GM23248 (cell line): ENCODE measurements at regions not wholly inside any gene's neighbourhood (a gene's known extent, or its start where the extent isn't known, plus 50 kb on each side); places are given as distances from the start of the nearest gene placed in this dataset.
A peak's percentile ranks its signal among the peaks of the same experiment; 100 is the strongest.

Experiments used
- DNase-seq: peaks from one replicate; pipeline ENCODE4 v3.0.0-alpha.2; 2015
- H2AFZ ChIP-seq: fragments of 200-600 bp; sonication (generic); 2 replicates; pipeline ENCODE4 v1.6.1; 2016; ENCODE audit warnings: antibody characterized with exemption
- H3F3A ChIP-seq: fragments of 200-600 bp; sonication (generic); 2 replicates; pipeline ENCODE4 v1.6.1; 2016; ENCODE audit warnings: mild to moderate bottlenecking, antibody characterized with exemption, mixed run types; ENCODE audit not compliant: insufficient read depth
- H3K27ac ChIP-seq: fragments of 200-600 bp; sonication (generic); 2 replicates; pipeline ENCODE4 v1.5.1; 2016; ENCODE audit warnings: mild to moderate bottlenecking
- H3K27me3 ChIP-seq: fragments of 200-600 bp; sonication (generic); replicated peaks from 2 replicates; pipeline ENCODE4 v1.6.1; 2016; ENCODE audit warnings: mild to moderate bottlenecking; ENCODE audit not compliant: insufficient read depth
- H3K36me3 ChIP-seq: fragments of 200-600 bp; sonication (generic); 2 replicates; pipeline ENCODE4 v1.6.1; 2016; ENCODE audit warnings: low read depth, mild to moderate bottlenecking
- H3K4me1 ChIP-seq: fragments of 200-600 bp; sonication (generic); 2 replicates; pipeline ENCODE4 v1.6.1; 2016; ENCODE audit warnings: mild to moderate bottlenecking; ENCODE audit not compliant: insufficient read depth
- H3K4me2 ChIP-seq: fragments of 200-600 bp; sonication (generic); one replicate; pipeline ENCODE4 v1.6.1; 2016; ENCODE audit warnings: mild to moderate bottlenecking; ENCODE audit not compliant: unreplicated experiment
- H3K4me3 ChIP-seq: fragments of 200-600 bp; sonication (generic); 2 replicates; pipeline ENCODE4 v1.5.1; 2016; ENCODE audit warnings: mild to moderate bottlenecking
- H3K79me2 ChIP-seq: fragments of 200-600 bp; sonication (generic); 2 replicates; pipeline ENCODE4 v1.6.1; 2016; ENCODE audit warnings: mild to moderate bottlenecking; ENCODE audit not compliant: insufficient read depth
- H3K9ac ChIP-seq: fragments of 200-600 bp; sonication (generic); 2 replicates; pipeline ENCODE4 v1.6.1; 2016; ENCODE audit warnings: mild to moderate bottlenecking
- H3K9me2 ChIP-seq: fragments of 200-600 bp; sonication (generic); 2 replicates; pipeline ENCODE4 v1.6.1; 2016; ENCODE audit warnings: mixed run types, mild to moderate bottlenecking, moderate library complexity; ENCODE audit not compliant: insufficient read depth
- H3K9me3 ChIP-seq: fragments of 200-600 bp; sonication (generic); one replicate; pipeline ENCODE4 v1.6.1; 2017; ENCODE audit warnings: low read depth
- H4K20me1 ChIP-seq: fragments of 200-600 bp; sonication (generic); 2 replicates; pipeline ENCODE4 v1.6.0; 2016; ENCODE audit not compliant: insufficient read depth
- EZH2 ChIP-seq: fragments of 200-600 bp; sonication (generic); IDR thresholded peaks from 2 replicates; pipeline ENCODE4 v1.6.1; 2018; ENCODE audit warnings: antibody characterized with exemption, mild to moderate bottlenecking; ENCODE audit not compliant: insufficient read depth, poor library complexity, severe bottlenecking
- EZH2phosphoT487 ChIP-seq: fragments of 200-600 bp; sonication (generic); IDR thresholded peaks from 2 replicates; pipeline ENCODE4 v1.6.1; 2018; ENCODE audit warnings: antibody characterized with exemption, moderate library complexity, mild to moderate bottlenecking, low read depth; ENCODE audit not compliant: insufficient read depth
- WGBS, 2 experiments: methylation state at CpG; one replicate each; pipeline ENCODE4 v1.1.6; 2015 to 2017; ENCODE audit warnings: low lambda C conversion rate in 2 of 2, low coverage in 1 of 2; ENCODE audit errors: missing lambda C conversion rate in 2 of 2; 5-methylcytosine and 5-hydroxymethylcytosine counted together
- in situ Hi-C: fragments of 300-500 bp; cut with MboI; formaldehyde crosslinking; loops from 2 replicates; pipeline ENCODE4 v1.15.0; 2020

- WGBS, 2 experiments: 2 to 6% methylated on average over 3 of the region's 3 CpGs
- peak overlapping the region; percentile 12 for H3K4me2 ChIP-seq
Measured at GRCh38 chr6:9467741-9468140, 947.1 kb downstream of the TFAP2A start.

GRCh38 chr6:9464583-9464982, 950.3 kb downstream of the TFAP2A start:
- no peak for DNase-seq
- Histone ChIP-seq H3K27ac (no peak overlapping the region), H3K4me3 (no peak overlapping the region), H3K27me3 (no peaks in the 10 kb centered on the region), H3K36me3 (no peaks in the 10 kb centered on the region), H3K4me2 (no peak overlapping the region), H3F3A (peaks cover 11% of the 10 kb centered on the region), H3K9me2 (no peaks in the 10 kb centered on the region), H2AFZ (no peak overlapping the region), H3K9ac (no peak overlapping the region), H4K20me1 (no peaks in the 10 kb centered on the region), H3K79me2 (no peaks in the 10 kb centered on the region), H3K9me3 (no peaks in the 10 kb centered on the region), H3K4me1 (peaks cover 13% of the 10 kb centered on the region)
- TF ChIP-seq EZH2phosphoT487: no peak
- in situ Hi-C loops: no loop called here
- 86 to 93% methylated on average over 2 of the region's 2 CpGs for WGBS, 2 experiments

More at GRCh38 chr6:9467741-9468140, 947.1 kb downstream of the TFAP2A start:
- in situ Hi-C loops: no loop called here
- H3K79me2 ChIP-seq: no peaks in the 10 kb centered on the region
- peak overlapping the region; percentile 44; the same call in 1 of the 2 replicates for H2AFZ ChIP-seq
- H3K27ac ChIP-seq: peak overlapping the region; percentile 29
- no peak overlapping the region for H3K9ac ChIP-seq
- peaks cover 11% of the 10 kb centered on the region for H3F3A ChIP-seq
- peak; percentile 85 for DNase-seq
- H3K4me1 ChIP-seq: peaks cover 13% of the 10 kb centered on the region
- no peaks in the 10 kb centered on the region for H3K9me3 ChIP-seq
- no peaks in the 10 kb centered on the region for H3K9me2 ChIP-seq
- no peak overlapping the region for H3K4me3 ChIP-seq
- no peaks in the 10 kb centered on the region for H3K27me3 ChIP-seq
- no peaks in the 10 kb centered on the region for H4K20me1 ChIP-seq
- H3K36me3 ChIP-seq: no peaks in the 10 kb centered on the region
- no peak for TF ChIP-seq EZH2
- TF ChIP-seq EZH2phosphoT487: no peak

- H4K20me1 ChIP-seq: no peaks in the 10 kb centered on the region
- DNase-seq: peak; percentile 36
- in situ Hi-C loops: no loop called here
Measured at GRCh38 chr6:9463311-9463710, 951.6 kb downstream of the TFAP2A start.

GRCh38 chr6:9461188-9461587, 953.7 kb downstream of the TFAP2A start:
- Histone ChIP-seq H3K9ac (no peak overlapping the region), H2AFZ (no peak overlapping the region), H3K27ac (no peak overlapping the region), H3K9me3 (no peaks in the 10 kb centered on the region), H3F3A (no peaks in the 10 kb centered on the region), H4K20me1 (no peaks in the 10 kb centered on the region), H3K4me3 (no peak overlapping the region), H3K4me1 (no peaks in the 10 kb centered on the region), H3K4me2 (no peak overlapping the region), H3K36me3 (no peaks in the 10 kb centered on the region), H3K9me2 (no peaks in the 10 kb centered on the region), H3K79me2 (no peaks in the 10 kb centered on the region), H3K27me3 (no peaks in the 10 kb centered on the region)
- TF ChIP-seq EZH2 (no peak), EZH2phosphoT487 (no peak)
- WGBS, 2 experiments: 75% methylated on average over 3 of the region's 3 CpGs
- DNase-seq: no peak
- in situ Hi-C loops: no loop called here

More at GRCh38 chr6:9463311-9463710, 951.6 kb downstream of the TFAP2A start:
- Histone ChIP-seq H3K9me2 (no peaks in the 10 kb centered on the region), H3K36me3 (no peaks in the 10 kb centered on the region), H3F3A (peaks cover 11% of the 10 kb centered on the region), H3K9ac (no peak overlapping the region), H3K27ac (no peak overlapping the region), H3K4me3 (no peak overlapping the region), H3K27me3 (no peaks in the 10 kb centered on the region), H2AFZ (no peak overlapping the region), H3K4me2 (no peak overlapping the region), H3K79me2 (no peaks in the 10 kb centered on the region), H3K4me1 (peaks cover 13% of the 10 kb centered on the region), H3K9me3 (no peaks in the 10 kb centered on the region)
- TF ChIP-seq EZH2phosphoT487: no peak
- TF ChIP-seq EZH2: no peak
- 69 to 73% methylated on average over 4 of the region's 4 CpGs for WGBS, 2 experiments

DNA sequence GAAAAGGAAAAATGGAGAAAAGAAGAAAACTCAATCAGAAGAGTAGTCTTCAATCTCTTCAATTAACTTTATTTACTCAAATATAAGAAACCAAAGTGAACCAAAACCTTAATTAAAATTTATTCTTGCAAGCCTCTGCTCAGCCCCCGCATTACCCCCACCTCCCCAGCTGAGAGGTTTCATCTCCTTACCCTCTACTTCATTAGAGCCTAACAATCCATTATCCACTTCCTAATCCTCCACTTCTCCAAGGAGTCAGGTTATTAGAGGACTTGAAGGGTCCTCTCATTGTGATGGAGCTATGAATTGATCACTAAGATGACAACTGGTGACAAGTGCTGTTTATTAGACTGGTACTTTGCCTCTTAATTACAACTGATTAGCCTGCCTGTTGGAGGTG, 956.5 kb downstream of the TFAP2A start:
- no peaks in the 10 kb centered on the region for H3K4me1 ChIP-seq
- no peaks in the 10 kb centered on the region for H3K9me3 ChIP-seq
- no peak overlapping the region for H3K27ac ChIP-seq
- TF ChIP-seq EZH2 (no peak), EZH2phosphoT487 (no peak)
- H3K4me2 ChIP-seq: no peak overlapping the region
- H3K79me2 ChIP-seq: no peaks in the 10 kb centered on the region
- 86 to 97% methylated on average over 1 of the region's 1 CpG for WGBS, 2 experiments
- H2AFZ ChIP-seq: no peak overlapping the region
- DNase-seq: no peak
- H3K9ac ChIP-seq: no peak overlapping the region
- H3F3A ChIP-seq: no peaks in the 10 kb centered on the region
- in situ Hi-C loops: no loop called here
- no peaks in the 10 kb centered on the region for H3K9me2 ChIP-seq
- H3K27me3 ChIP-seq: no peaks in the 10 kb centered on the region
- H3K36me3 ChIP-seq: no peaks in the 10 kb centered on the region
- H4K20me1 ChIP-seq: no peaks in the 10 kb centered on the region
- no peak overlapping the region for H3K4me3 ChIP-seq
